Osteocyte (in vitro differentiated cells): ENCODE measurements at regions not wholly inside any gene's neighbourhood (a gene's known extent, or its start where the extent isn't known, plus 50 kb on each side); places are given as distances from the start of the nearest gene placed in this dataset.

Experiments
- DNase-seq: peaks from one replicate; pipeline ENCODE4 v3.0.0; 2021; ENCODE audit warnings: mixed read lengths; ENCODE audit not compliant: unreplicated experiment; ENCODE audit errors: extremely low spot score
- H3K27ac Mint-ChIP-seq: one replicate; pipeline ENCODE4 v1.8.0; 2021; ENCODE audit warnings: mild to moderate bottlenecking, mixed read lengths; ENCODE audit not compliant: unreplicated experiment
- H3K27me3 Mint-ChIP-seq: one replicate; pipeline ENCODE4 v1.8.0; 2021; ENCODE audit warnings: mixed read lengths; ENCODE audit not compliant: unreplicated experiment
- H3K36me3 Mint-ChIP-seq: one replicate; pipeline ENCODE4 v1.8.0; 2021; ENCODE audit warnings: mixed read lengths; ENCODE audit not compliant: unreplicated experiment
- H3K4me1 Mint-ChIP-seq: one replicate; pipeline ENCODE4 v1.8.0; 2021; ENCODE audit warnings: mixed read lengths; ENCODE audit not compliant: unreplicated experiment
- H3K4me3 Mint-ChIP-seq: one replicate; pipeline ENCODE4 v1.8.0; 2021; ENCODE audit warnings: mild to moderate bottlenecking, moderate library complexity, mixed read lengths; ENCODE audit not compliant: unreplicated experiment
- H3K9me3 Mint-ChIP-seq: one replicate; pipeline ENCODE4 v1.8.0; 2021; ENCODE audit warnings: mixed read lengths; ENCODE audit not compliant: unreplicated experiment
- TF ChIP-seq, protein P1 (sequence below): fragments of 200-600 bp; sonication (generic); IDR thresholded peaks from 2 replicates; pipeline ENCODE4 v1.5.0; 2021; ENCODE audit warnings: antibody characterized with exemption, mild to moderate bottlenecking, moderate library complexity

DNA sequence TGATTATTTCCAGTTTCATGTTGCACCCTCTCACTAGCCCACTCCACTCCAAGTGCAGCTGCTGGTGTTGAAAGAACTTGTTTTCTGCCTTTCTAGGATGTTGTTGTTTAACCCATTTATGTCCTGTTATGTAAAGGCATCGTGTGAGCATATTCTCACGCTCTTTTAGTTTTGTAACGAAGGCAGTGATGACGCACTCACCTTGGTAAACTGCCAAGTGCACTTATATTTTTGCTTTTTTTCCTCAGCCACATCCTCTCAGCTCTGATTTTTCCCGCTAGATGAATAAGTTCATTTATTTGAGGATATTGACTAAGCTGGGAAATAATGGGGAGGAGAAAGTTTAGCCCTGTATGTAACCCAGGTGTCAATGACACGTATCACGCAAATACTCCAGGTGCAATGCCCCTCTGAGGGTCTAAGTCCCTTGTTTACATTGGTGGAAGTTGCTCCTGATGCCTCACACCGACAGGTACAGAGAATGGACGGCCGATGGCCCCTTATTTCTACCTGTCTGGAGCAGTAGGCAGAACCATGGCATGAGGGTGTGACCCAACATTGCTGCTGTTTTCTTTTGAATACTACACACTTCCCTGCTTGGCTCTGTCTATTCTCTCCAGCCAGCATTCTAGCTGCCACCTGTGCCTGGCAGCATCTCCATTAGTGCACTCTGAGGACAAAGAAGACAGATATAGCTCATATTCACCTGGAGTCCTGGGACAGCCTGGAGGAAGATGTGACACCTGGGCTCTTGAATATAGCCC lies 132.7 kb upstream of the SLC24A3 start:
- Mint-ChIP-seq H3K36me3 (no peaks in the 10 kb centered on the region), H3K4me1 (no peaks in the 10 kb centered on the region), H3K4me3 (no peak overlapping the region), H3K27ac (no peak overlapping the region), H3K27me3 (no peaks in the 10 kb centered on the region), H3K9me3 (peaks cover 17% of the 10 kb centered on the region)
- TF ChIP-seq, protein P1, sequence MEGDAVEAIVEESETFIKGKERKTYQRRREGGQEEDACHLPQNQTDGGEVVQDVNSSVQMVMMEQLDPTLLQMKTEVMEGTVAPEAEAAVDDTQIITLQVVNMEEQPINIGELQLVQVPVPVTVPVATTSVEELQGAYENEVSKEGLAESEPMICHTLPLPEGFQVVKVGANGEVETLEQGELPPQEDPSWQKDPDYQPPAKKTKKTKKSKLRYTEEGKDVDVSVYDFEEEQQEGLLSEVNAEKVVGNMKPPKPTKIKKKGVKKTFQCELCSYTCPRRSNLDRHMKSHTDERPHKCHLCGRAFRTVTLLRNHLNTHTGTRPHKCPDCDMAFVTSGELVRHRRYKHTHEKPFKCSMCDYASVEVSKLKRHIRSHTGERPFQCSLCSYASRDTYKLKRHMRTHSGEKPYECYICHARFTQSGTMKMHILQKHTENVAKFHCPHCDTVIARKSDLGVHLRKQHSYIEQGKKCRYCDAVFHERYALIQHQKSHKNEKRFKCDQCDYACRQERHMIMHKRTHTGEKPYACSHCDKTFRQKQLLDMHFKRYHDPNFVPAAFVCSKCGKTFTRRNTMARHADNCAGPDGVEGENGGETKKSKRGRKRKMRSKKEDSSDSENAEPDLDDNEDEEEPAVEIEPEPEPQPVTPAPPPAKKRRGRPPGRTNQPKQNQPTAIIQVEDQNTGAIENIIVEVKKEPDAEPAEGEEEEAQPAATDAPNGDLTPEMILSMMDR = no peak
- DNase-seq = peak; percentile 57

- H3K27ac Mint-ChIP-seq = no peak overlapping the region
Observed at GRCh38 chr20:19081937-19082336, 130.5 kb upstream of the SLC24A3 start.

GRCh38 chr20:19083136-19083621 lies 129.3 kb upstream of the SLC24A3 start:
- no peaks in the 10 kb centered on the region for H3K36me3 Mint-ChIP-seq
- DNase-seq = no peak
- H3K27me3 Mint-ChIP-seq = no peaks in the 10 kb centered on the region
- TF ChIP-seq, protein P1 = no peak
- no peak overlapping the region for H3K4me3 Mint-ChIP-seq
- peaks cover 18% of the 10 kb centered on the region for H3K9me3 Mint-ChIP-seq
- no peak overlapping the region for H3K27ac Mint-ChIP-seq
- H3K4me1 Mint-ChIP-seq = no peaks in the 10 kb centered on the region

More at GRCh38 chr20:19081937-19082336, 130.5 kb upstream of the SLC24A3 start:
- Mint-ChIP-seq H3K9me3 (peaks cover 20% of the 10 kb centered on the region), H3K27me3 (no peaks in the 10 kb centered on the region), H3K36me3 (no peaks in the 10 kb centered on the region), H3K4me1 (no peaks in the 10 kb centered on the region), H3K4me3 (no peak overlapping the region)
- TF ChIP-seq, protein P1 = no peak
- peak; percentile 40 for DNase-seq

GRCh38 chr20:19090332-19090731 lies 122.1 kb upstream of the SLC24A3 start:
- H3K4me3 Mint-ChIP-seq = no peak overlapping the region
- H3K4me1 Mint-ChIP-seq = no peaks in the 10 kb centered on the region
- no peaks in the 10 kb centered on the region for H3K27me3 Mint-ChIP-seq
- no peak overlapping the region for H3K27ac Mint-ChIP-seq
- TF ChIP-seq, protein P1 = no peak
- no peak for DNase-seq
- H3K9me3 Mint-ChIP-seq = peaks cover 21% of the 10 kb centered on the region
- no peaks in the 10 kb centered on the region for H3K36me3 Mint-ChIP-seq

- Mint-ChIP-seq H3K27ac (no peak overlapping the region), H3K4me3 (no peak overlapping the region), H3K4me1 (no peaks in the 10 kb centered on the region), H3K36me3 (no peaks in the 10 kb centered on the region), H3K9me3 (peaks cover 15% of the 10 kb centered on the region), H3K27me3 (no peaks in the 10 kb centered on the region)
- TF ChIP-seq, protein P1 = no peak
- DNase-seq = no peak
Observed at GRCh38 chr20:19094959-19095541, 117.4 kb upstream of the SLC24A3 start.
